Karpas-422 (cell line): ENCODE measurements at regions not wholly inside any gene's neighbourhood (a gene's known extent, or its start where the extent isn't known, plus 50 kb on each side); places are given as distances from the start of the nearest gene placed in this dataset.

Experiments used
- DNase-seq: peaks from one replicate; pipeline ENCODE4 v3.0.0-alpha.2; 2015
- H2AFZ ChIP-seq: fragments of 200-600 bp; sonication (generic); 2 replicates; pipeline ENCODE4 v1.6.1; 2014; ENCODE audit warnings: antibody characterized with exemption, low read length, mixed read lengths
- H3K27ac ChIP-seq: fragments of 200-600 bp; sonication (generic); 2 replicates; pipeline ENCODE4 v1.5.1; 2014; ENCODE audit warnings: mild to moderate bottlenecking, low read length, moderate library complexity
- H3K27me3 ChIP-seq: fragments of 200-600 bp; sonication (generic); 2 replicates; pipeline ENCODE4 v1.6.1; 2014; ENCODE audit warnings: low read length, mixed read lengths
- H3K36me3 ChIP-seq: fragments of 200-600 bp; sonication (generic); 2 replicates; pipeline ENCODE4 v1.6.1; 2014; ENCODE audit warnings: low read length, mixed read lengths; ENCODE audit not compliant: insufficient read depth
- H3K4me1 ChIP-seq: fragments of 200-600 bp; sonication (generic); 2 replicates; pipeline ENCODE4 v1.6.1; 2014; ENCODE audit warnings: mild to moderate bottlenecking, low read length, mixed read lengths
- H3K4me2 ChIP-seq: fragments of 200-600 bp; sonication (generic); 2 replicates; pipeline ENCODE4 v1.6.1; 2014; ENCODE audit warnings: low read length, low read depth, mild to moderate bottlenecking; ENCODE audit not compliant: poor library complexity, severe bottlenecking
- H3K4me3 ChIP-seq: fragments of 200-600 bp; sonication (generic); 2 replicates; pipeline ENCODE4 v1.5.1; 2014; ENCODE audit warnings: mild to moderate bottlenecking, antibody characterized with exemption, low read length, mixed read lengths
- H3K79me2 ChIP-seq: fragments of 200-600 bp; sonication (generic); 2 replicates; pipeline ENCODE4 v1.6.1; 2014; ENCODE audit warnings: mild to moderate bottlenecking, low read length, mixed read lengths
- H3K9ac ChIP-seq: fragments of 200-600 bp; sonication (generic); 2 replicates; pipeline ENCODE4 v1.6.0; 2014; ENCODE audit warnings: low read length
- H3K9me2 ChIP-seq: fragments of 200-600 bp; sonication (generic), shearing (Covaris generic); replicated peaks from 2 replicates; pipeline ENCODE4 v1.6.0; 2014; ENCODE audit warnings: mild to moderate bottlenecking, low read length, moderate library complexity; ENCODE audit not compliant: insufficient read depth
- H3K9me3 ChIP-seq: fragments of 300-700, 200-600 bp; sonication (generic); 2 replicates; pipeline ENCODE4 v1.6.1; 2014; ENCODE audit warnings: low read length, mixed read lengths
- H4K20me1 ChIP-seq: fragments of 200-600 bp; sonication (generic); 2 replicates; pipeline ENCODE4 v1.6.1; 2014; ENCODE audit warnings: mild to moderate bottlenecking, antibody characterized with exemption, low read length, low read depth; ENCODE audit not compliant: insufficient read depth

- no peaks in the 10 kb centered on the region for H4K20me1 ChIP-seq
- H3K9ac ChIP-seq: no peak overlapping the region
- H3K9me2 ChIP-seq: no peaks in the 10 kb centered on the region
- H3K4me1 ChIP-seq: no peaks in the 10 kb centered on the region
- H3K27me3 ChIP-seq: 0 out of 2 replicates have a peak, but pooled peaks cover 2% of the 10 kb centered on the region
- H3K27ac ChIP-seq: no peak overlapping the region
- H3K9me3 ChIP-seq: no peaks in the 10 kb centered on the region
- no peak for DNase-seq
- no peak overlapping the region for H2AFZ ChIP-seq
- H3K4me3 ChIP-seq: no peak overlapping the region
- H3K36me3 ChIP-seq: no peaks in the 10 kb centered on the region
- no peaks in the 10 kb centered on the region for H3K79me2 ChIP-seq
- H3K4me2 ChIP-seq: no peak overlapping the region
Observed at GRCh38 chr2:175490360-175490791, 308.9 kb upstream of the ATP5MC3 start.

GRCh38 chr2:175478096-175478768 lies 296.7 kb upstream of the ATP5MC3 start:
- H3K9ac ChIP-seq: no peak overlapping the region
- no peak overlapping the region for H3K27ac ChIP-seq
- H3K79me2 ChIP-seq: no peaks in the 10 kb centered on the region
- H3K36me3 ChIP-seq: no peaks in the 10 kb centered on the region
- DNase-seq: no peak
- H3K4me1 ChIP-seq: no peaks in the 10 kb centered on the region
- no peak overlapping the region for H3K4me2 ChIP-seq
- H3K9me2 ChIP-seq: no peaks in the 10 kb centered on the region
- no peaks in the 10 kb centered on the region for H3K9me3 ChIP-seq
- H3K27me3 ChIP-seq: no peaks in the 10 kb centered on the region
- H2AFZ ChIP-seq: no peak overlapping the region
- H3K4me3 ChIP-seq: no peak overlapping the region
- H4K20me1 ChIP-seq: no peaks in the 10 kb centered on the region

- no peak for DNase-seq
- Histone ChIP-seq H3K27me3 (no peaks in the 10 kb centered on the region), H3K9ac (no peak overlapping the region), H3K79me2 (no peaks in the 10 kb centered on the region), H3K4me1 (no peaks in the 10 kb centered on the region), H3K4me2 (no peak overlapping the region), H3K27ac (no peak overlapping the region), H3K4me3 (no peak overlapping the region), H3K36me3 (no peaks in the 10 kb centered on the region), H4K20me1 (no peaks in the 10 kb centered on the region), H3K9me3 (no peaks in the 10 kb centered on the region), H2AFZ (no peak overlapping the region), H3K9me2 (no peaks in the 10 kb centered on the region)
Observed at GRCh38 chr2:175476948-175477347, 295.4 kb upstream of the ATP5MC3 start.

- Histone ChIP-seq H2AFZ (no peak overlapping the region), H3K9ac (no peak overlapping the region), H3K36me3 (no peaks in the 10 kb centered on the region), H3K27ac (no peak overlapping the region), H3K79me2 (no peaks in the 10 kb centered on the region), H3K9me2 (no peaks in the 10 kb centered on the region), H3K4me1 (no peaks in the 10 kb centered on the region), H3K9me3 (no peaks in the 10 kb centered on the region), H3K4me3 (no peak overlapping the region), H4K20me1 (no peaks in the 10 kb centered on the region), H3K4me2 (no peak overlapping the region), H3K27me3 (no peaks in the 10 kb centered on the region)
- no peak for DNase-seq
Observed at GRCh38 chr2:175476374-175476773, 294.9 kb upstream of the ATP5MC3 start.

GRCh38 chr2:175475130-175475529 lies 293.6 kb upstream of the ATP5MC3 start:
- Histone ChIP-seq H3K4me2 (no peak overlapping the region), H3K9me2 (no peaks in the 10 kb centered on the region)
- DNase-seq: no peak

GRCh38 chr2:175468431-175469098 lies 287.1 kb upstream of the ATP5MC3 start:
- Histone ChIP-seq H3K4me1 (no peaks in the 10 kb centered on the region), H3K79me2 (no peaks in the 10 kb centered on the region), H3K9ac (no peak overlapping the region), H3K27ac (no peak overlapping the region), H3K4me2 (no peak overlapping the region), H2AFZ (no peak overlapping the region), H3K9me3 (no peaks in the 10 kb centered on the region), H4K20me1 (no peaks in the 10 kb centered on the region), H3K4me3 (no peak overlapping the region), H3K9me2 (no peaks in the 10 kb centered on the region), H3K27me3 (no peaks in the 10 kb centered on the region), H3K36me3 (no peaks in the 10 kb centered on the region)
- DNase-seq: no peak

More at GRCh38 chr2:175475130-175475529, 293.6 kb upstream of the ATP5MC3 start:
- no peaks in the 10 kb centered on the region for H4K20me1 ChIP-seq
- H3K4me3 ChIP-seq: no peak overlapping the region
- H3K36me3 ChIP-seq: no peaks in the 10 kb centered on the region
- no peak overlapping the region for H3K27ac ChIP-seq
- H3K9me3 ChIP-seq: no peaks in the 10 kb centered on the region
- H3K9ac ChIP-seq: no peak overlapping the region
- no peak overlapping the region for H2AFZ ChIP-seq
- H3K27me3 ChIP-seq: no peaks in the 10 kb centered on the region
- no peaks in the 10 kb centered on the region for H3K79me2 ChIP-seq
- no peaks in the 10 kb centered on the region for H3K4me1 ChIP-seq

DNA sequence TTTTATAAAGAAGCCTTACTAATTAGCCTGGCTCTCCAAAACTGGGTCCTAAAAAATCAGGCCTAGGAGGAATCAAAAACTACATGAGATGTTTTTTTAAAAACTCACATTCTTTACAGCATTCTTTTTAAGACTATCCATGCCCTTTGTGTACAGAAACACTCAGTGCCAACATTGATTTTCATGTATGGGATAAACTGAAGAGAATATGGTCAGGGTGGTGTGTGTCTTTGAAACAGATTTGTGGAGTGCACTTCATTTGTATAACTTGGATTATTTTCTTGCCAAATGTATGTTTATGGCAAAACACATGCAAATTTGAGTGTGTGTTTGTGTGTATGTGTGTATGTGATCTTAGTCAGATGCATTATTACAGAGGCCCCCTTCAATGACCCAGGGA lies 283.6 kb upstream of the ATP5MC3 start:
- H3K4me3 ChIP-seq: no peak overlapping the region
- no peaks in the 10 kb centered on the region for H4K20me1 ChIP-seq
- no peaks in the 10 kb centered on the region for H3K4me1 ChIP-seq
- H3K79me2 ChIP-seq: no peaks in the 10 kb centered on the region
- H3K36me3 ChIP-seq: no peaks in the 10 kb centered on the region
- H3K27me3 ChIP-seq: no peaks in the 10 kb centered on the region
- no peak overlapping the region for H3K27ac ChIP-seq
- no peak for DNase-seq
- no peak overlapping the region for H2AFZ ChIP-seq
- no peaks in the 10 kb centered on the region for H3K9me2 ChIP-seq
- H3K4me2 ChIP-seq: no peak overlapping the region
- no peak overlapping the region for H3K9ac ChIP-seq
- no peaks in the 10 kb centered on the region for H3K9me3 ChIP-seq

- Histone ChIP-seq H2AFZ (no peak overlapping the region), H4K20me1 (no peaks in the 10 kb centered on the region), H3K4me1 (no peaks in the 10 kb centered on the region), H3K36me3 (no peaks in the 10 kb centered on the region), H3K4me3 (no peak overlapping the region), H3K27ac (no peak overlapping the region), H3K9me3 (no peaks in the 10 kb centered on the region), H3K9me2 (no peaks in the 10 kb centered on the region), H3K79me2 (no peaks in the 10 kb centered on the region), H3K27me3 (no peaks in the 10 kb centered on the region), H3K9ac (no peak overlapping the region), H3K4me2 (no peak overlapping the region)
- DNase-seq: no peak
Observed at GRCh38 chr2:175464311-175464670, 282.8 kb upstream of the ATP5MC3 start.
